ENCODE measurements at regions not wholly inside any gene's neighbourhood (a gene's known extent, or its start where the extent isn't known, plus 50 kb on each side); places are given as distances from the start of the nearest gene placed in this dataset.

- ATAC-seq = no peak
- no peaks in the 10 kb centered on the region for H3K36me3 Mint-ChIP-seq (ENCODE audit: low read depth)
- no peak overlapping the region for H3K27ac Mint-ChIP-seq
- H3K9me3 ChIP-seq (ENCODE audit: control insufficient read depth, low read length, poor library complexity, severe bottlenecking) = no peaks in the 10 kb centered on the region
- no peak overlapping the region for H3K4me3 Mint-ChIP-seq
- no peaks in the 10 kb centered on the region for H3K4me1 Mint-ChIP-seq
- no peak for DNase-seq
- H3K27me3 Mint-ChIP-seq = peaks cover 27% of the 10 kb centered on the region
Measured at GRCh38 chr2:177098001-177098613, 114.5 kb upstream of the HNRNPA3 start.

- Mint-ChIP-seq H3K27ac (no peak overlapping the region), H3K36me3 (ENCODE audit: low read depth) (no peaks in the 10 kb centered on the region), H3K4me3 (no peak overlapping the region), H3K27me3 (peaks cover 17% of the 10 kb centered on the region), H3K4me1 (no peaks in the 10 kb centered on the region)
- ATAC-seq (no peak), DNase-seq (no peak)
- H3K9me3 ChIP-seq (ENCODE audit: control insufficient read depth, low read length, poor library complexity, severe bottlenecking) = no peaks in the 10 kb centered on the region
Measured at GRCh38 chr2:177101930-177102329, 110.7 kb upstream of the HNRNPA3 start.

GRCh38 chr2:177106212-177106611 is 106.4 kb upstream of the HNRNPA3 start:
- Mint-ChIP-seq H3K36me3 (ENCODE audit: low read depth) (no peaks in the 10 kb centered on the region), H3K4me3 (no peak overlapping the region), H3K27me3 (peaks cover 35% of the 10 kb centered on the region), H3K27ac (no peak overlapping the region), H3K4me1 (peaks cover 2% of the 10 kb centered on the region)
- no peak for DNase-seq
- no peak for ATAC-seq
- no peaks in the 10 kb centered on the region for H3K9me3 ChIP-seq (ENCODE audit: control insufficient read depth, low read length, poor library complexity, severe bottlenecking)

GRCh38 chr2:177108890-177109289 is 103.7 kb upstream of the HNRNPA3 start:
- peaks cover 2% of the 10 kb centered on the region for H3K4me1 Mint-ChIP-seq
- no peaks in the 10 kb centered on the region for H3K9me3 ChIP-seq (ENCODE audit: control insufficient read depth, low read length, poor library complexity, severe bottlenecking)
- no peak overlapping the region for H3K27ac Mint-ChIP-seq
- DNase-seq (no peak), ATAC-seq (no peak)
- H3K36me3 Mint-ChIP-seq (ENCODE audit: low read depth) = no peaks in the 10 kb centered on the region
- H3K27me3 Mint-ChIP-seq = peaks cover 34% of the 10 kb centered on the region
- no peak overlapping the region for H3K4me3 Mint-ChIP-seq

- ATAC-seq (no peak), DNase-seq (no peak)
- Mint-ChIP-seq H3K27me3 (peaks cover 18% of the 10 kb centered on the region), H3K4me3 (no peak overlapping the region), H3K36me3 (ENCODE audit: low read depth) (no peaks in the 10 kb centered on the region), H3K27ac (no peak overlapping the region), H3K4me1 (no peaks in the 10 kb centered on the region)
- H3K9me3 ChIP-seq (ENCODE audit: control insufficient read depth, low read length, poor library complexity, severe bottlenecking) = no peaks in the 10 kb centered on the region
Measured at GRCh38 chr2:177114712-177115111, 97.9 kb upstream of the HNRNPA3 start.

GRCh38 chr2:177117755-177118154 is 94.8 kb upstream of the HNRNPA3 start:
- Mint-ChIP-seq H3K27ac (no peak overlapping the region), H3K36me3 (ENCODE audit: low read depth) (no peaks in the 10 kb centered on the region), H3K4me3 (no peak overlapping the region), H3K4me1 (no peaks in the 10 kb centered on the region), H3K27me3 (peaks cover 33% of the 10 kb centered on the region)
- DNase-seq (no peak), ATAC-seq (no peak)
- no peaks in the 10 kb centered on the region for H3K9me3 ChIP-seq (ENCODE audit: control insufficient read depth, low read length, poor library complexity, severe bottlenecking)

- Mint-ChIP-seq H3K4me1 (no peaks in the 10 kb centered on the region), H3K27me3 (peaks cover 40% of the 10 kb centered on the region), H3K27ac (no peak overlapping the region), H3K36me3 (ENCODE audit: low read depth) (no peaks in the 10 kb centered on the region), H3K4me3 (no peak overlapping the region)
- DNase-seq (no peak), ATAC-seq (no peak)
- no peaks in the 10 kb centered on the region for H3K9me3 ChIP-seq (ENCODE audit: control insufficient read depth, low read length, poor library complexity, severe bottlenecking)
Measured at GRCh38 chr2:177118636-177119035, 94.0 kb upstream of the HNRNPA3 start.

- DNase-seq (no peak), ATAC-seq (no peak)
- peaks cover 40% of the 10 kb centered on the region for H3K27me3 Mint-ChIP-seq
- H3K36me3 Mint-ChIP-seq (ENCODE audit: low read depth) = no peaks in the 10 kb centered on the region
- no peak overlapping the region for H3K4me3 Mint-ChIP-seq
- H3K4me1 Mint-ChIP-seq = no peaks in the 10 kb centered on the region
- H3K9me3 ChIP-seq (ENCODE audit: control insufficient read depth, low read length, poor library complexity, severe bottlenecking) = no peaks in the 10 kb centered on the region
- no peak overlapping the region for H3K27ac Mint-ChIP-seq
Measured at GRCh38 chr2:177119099-177119498, 93.5 kb upstream of the HNRNPA3 start.

GRCh38 chr2:177123048-177123447 is 89.5 kb upstream of the HNRNPA3 start:
- no peaks in the 10 kb centered on the region for H3K4me1 Mint-ChIP-seq
- H3K4me3 Mint-ChIP-seq = no peak overlapping the region
- no peaks in the 10 kb centered on the region for H3K36me3 Mint-ChIP-seq (ENCODE audit: low read depth)
- ATAC-seq (no peak), DNase-seq (no peak)
- no peaks in the 10 kb centered on the region for H3K9me3 ChIP-seq (ENCODE audit: control insufficient read depth, low read length, poor library complexity, severe bottlenecking)
- no peak overlapping the region for H3K27ac Mint-ChIP-seq
- H3K27me3 Mint-ChIP-seq = peaks cover 54% of the 10 kb centered on the region

GRCh38 chr2:177124371-177124770 is 88.2 kb upstream of the HNRNPA3 start:
- no peak for ATAC-seq
- no peaks in the 10 kb centered on the region for H3K9me3 ChIP-seq (ENCODE audit: control insufficient read depth, low read length, poor library complexity, severe bottlenecking)
- peaks cover 4% of the 10 kb centered on the region for H3K4me1 Mint-ChIP-seq
- H3K27ac Mint-ChIP-seq = no peak overlapping the region
- H3K4me3 Mint-ChIP-seq = no peak overlapping the region
- H3K27me3 Mint-ChIP-seq = peaks cover 53% of the 10 kb centered on the region
- H3K36me3 Mint-ChIP-seq (ENCODE audit: low read depth) = no peaks in the 10 kb centered on the region
- DNase-seq = no peak

GRCh38 chr2:177127821-177128220 is 84.8 kb upstream of the HNRNPA3 start:
- peaks cover 10% of the 10 kb centered on the region for H3K4me1 Mint-ChIP-seq
- no peak for DNase-seq
- H3K27me3 Mint-ChIP-seq = peaks cover 50% of the 10 kb centered on the region
- H3K9me3 ChIP-seq (ENCODE audit: control insufficient read depth, low read length, poor library complexity, severe bottlenecking) = no peaks in the 10 kb centered on the region
- H3K27ac Mint-ChIP-seq = no peak overlapping the region
- no peak overlapping the region for H3K4me3 Mint-ChIP-seq
- no peak for ATAC-seq
- no peaks in the 10 kb centered on the region for H3K36me3 Mint-ChIP-seq (ENCODE audit: low read depth)

GRCh38 chr2:177129610-177130009 is 83.0 kb upstream of the HNRNPA3 start:
- H3K4me3 Mint-ChIP-seq = peak overlapping the region; percentile 47
- no peak for ATAC-seq

GRCh38 chr2:177131858-177132257 is 80.7 kb upstream of the HNRNPA3 start:
- no peak for ATAC-seq
- H3K9me3 ChIP-seq (ENCODE audit: control insufficient read depth, low read length, poor library complexity, severe bottlenecking) = no peaks in the 10 kb centered on the region
- no peak overlapping the region for H3K4me3 Mint-ChIP-seq
- no peak for DNase-seq
- peaks cover 10% of the 10 kb centered on the region for H3K4me1 Mint-ChIP-seq
- H3K36me3 Mint-ChIP-seq (ENCODE audit: low read depth) = peaks cover 2% of the 10 kb centered on the region
- H3K27ac Mint-ChIP-seq = no peak overlapping the region
- peaks cover 40% of the 10 kb centered on the region for H3K27me3 Mint-ChIP-seq

More at GRCh38 chr2:177129610-177130009, 83.0 kb upstream of the HNRNPA3 start:
- Mint-ChIP-seq H3K4me1 (peaks cover 10% of the 10 kb centered on the region), H3K27ac (no peak overlapping the region), H3K27me3 (peaks cover 51% of the 10 kb centered on the region), H3K36me3 (ENCODE audit: low read depth) (peaks cover 2% of the 10 kb centered on the region)
- DNase-seq = no peak
- H3K9me3 ChIP-seq (ENCODE audit: control insufficient read depth, low read length, poor library complexity, severe bottlenecking) = no peaks in the 10 kb centered on the region

GRCh38 chr2:177138823-177139222 is 73.8 kb upstream of the HNRNPA3 start:
- Mint-ChIP-seq H3K27ac (no peak overlapping the region), H3K4me1 (no peaks in the 10 kb centered on the region), H3K27me3 (peaks cover 34% of the 10 kb centered on the region), H3K36me3 (ENCODE audit: low read depth) (peaks cover under 1% of the 10 kb centered on the region), H3K4me3 (no peak overlapping the region)
- H3K9me3 ChIP-seq (ENCODE audit: control insufficient read depth, low read length, poor library complexity, severe bottlenecking) = no peaks in the 10 kb centered on the region
- ATAC-seq = no peak
- no peak for DNase-seq
